ENCODE measurements at regions not wholly inside any gene's neighbourhood (a gene's known extent, or its start where the extent isn't known, plus 50 kb on each side); places are given as distances from the start of the nearest gene placed in this dataset.

GRCh38 chr12:29990971-29991370, 207.2 kb upstream of the TMTC1 start:
- Histone ChIP-seq H3K4me3 (replicated peaks; ENCODE audit: low read depth, low read length) (no peak overlapping the region), H3K36me3 (ENCODE audit: control insufficient read depth, insufficient read depth, low read length) (no peaks in the 10 kb centered on the region), H3K27me3 (replicated peaks; ENCODE audit: control insufficient read depth, insufficient read depth, low read length) (no peaks in the 10 kb centered on the region)
- DNase-seq (ENCODE audit: extremely low read depth, insufficient read length): no peak
- no peak for TF ChIP-seq CTCF (IDR thresholded peaks at IDR 0.05; ENCODE audit: insufficient read depth, low read length, poor library complexity, severe bottlenecking)

GRCh38 chr12:29983851-29984250, 200.1 kb upstream of the TMTC1 start:
- no peaks in the 10 kb centered on the region for H3K27me3 ChIP-seq (replicated peaks; ENCODE audit: control insufficient read depth, insufficient read depth, low read length)
- TF ChIP-seq CTCF (IDR thresholded peaks at IDR 0.05; ENCODE audit: insufficient read depth, low read length, poor library complexity, severe bottlenecking): no peak
- H3K36me3 ChIP-seq (ENCODE audit: control insufficient read depth, insufficient read depth, low read length): no peaks in the 10 kb centered on the region
- no peak for DNase-seq (ENCODE audit: extremely low read depth, insufficient read length)
- H3K4me3 ChIP-seq (replicated peaks; ENCODE audit: low read depth, low read length): no peak overlapping the region

GRCh38 chr12:29980304-29980703, 196.6 kb upstream of the TMTC1 start:
- no peaks in the 10 kb centered on the region for H3K27me3 ChIP-seq (replicated peaks; ENCODE audit: control insufficient read depth, insufficient read depth, low read length)
- no peak for TF ChIP-seq CTCF (IDR thresholded peaks at IDR 0.05; ENCODE audit: insufficient read depth, low read length, poor library complexity, severe bottlenecking)
- no peak for DNase-seq (ENCODE audit: extremely low read depth, insufficient read length)
- no peaks in the 10 kb centered on the region for H3K36me3 ChIP-seq (ENCODE audit: control insufficient read depth, insufficient read depth, low read length)
- no peak overlapping the region for H3K4me3 ChIP-seq (replicated peaks; ENCODE audit: low read depth, low read length)

GRCh38 chr12:29971446-29971845, 187.7 kb upstream of the TMTC1 start:
- no peak overlapping the region for H3K4me3 ChIP-seq (replicated peaks; ENCODE audit: low read depth, low read length)
- no peaks in the 10 kb centered on the region for H3K27me3 ChIP-seq (replicated peaks; ENCODE audit: control insufficient read depth, insufficient read depth, low read length)
- H3K36me3 ChIP-seq (ENCODE audit: control insufficient read depth, insufficient read depth, low read length): no peaks in the 10 kb centered on the region
- TF ChIP-seq CTCF (IDR thresholded peaks at IDR 0.05; ENCODE audit: insufficient read depth, low read length, poor library complexity, severe bottlenecking): no peak
- no peak for DNase-seq (ENCODE audit: extremely low read depth, insufficient read length)

- no peak for DNase-seq (ENCODE audit: extremely low read depth, insufficient read length)
- Histone ChIP-seq H3K27me3 (replicated peaks; ENCODE audit: control insufficient read depth, insufficient read depth, low read length) (no peaks in the 10 kb centered on the region), H3K36me3 (ENCODE audit: control insufficient read depth, insufficient read depth, low read length) (no peaks in the 10 kb centered on the region), H3K4me3 (replicated peaks; ENCODE audit: low read depth, low read length) (no peak overlapping the region)
- no peak for TF ChIP-seq CTCF (IDR thresholded peaks at IDR 0.05; ENCODE audit: insufficient read depth, low read length, poor library complexity, severe bottlenecking)
These were observed 186.8 kb upstream of the TMTC1 start for GRCh38 chr12:29970501-29970900.
